ENCODE measurements at regions not wholly inside any gene's neighbourhood (a gene's known extent, or its start where the extent isn't known, plus 50 kb on each side); places are given as distances from the start of the nearest gene placed in this dataset.
"Not testable (repeated sequence)": the region's sequence is repeated elsewhere in the genome, so short reads cannot be mapped to it uniquely, and the experiment has no call there.

- DNase-seq = no peak
- Histone ChIP-seq H3K4me3 (ENCODE audit: insufficient read depth, low read depth, low read length) (no peak overlapping the region), H3K36me3 (replicated peaks; ENCODE audit: control insufficient read depth, insufficient read depth, low read length) (no peaks in the 10 kb centered on the region), H3K27me3 (ENCODE audit: control insufficient read depth, insufficient read depth, low read length) (no peaks in the 10 kb centered on the region)
These were observed 939.4 kb downstream of the MCTP2 start for GRCh38 chr15:95170561-95171380.

GRCh38 chr15:95171564-95171963 is 940.2 kb downstream of the MCTP2 start:
- Histone ChIP-seq H3K36me3 (replicated peaks; ENCODE audit: control insufficient read depth, insufficient read depth, low read length) (no peaks in the 10 kb centered on the region), H3K27me3 (ENCODE audit: control insufficient read depth, insufficient read depth, low read length) (no peaks in the 10 kb centered on the region), H3K4me3 (ENCODE audit: insufficient read depth, low read depth, low read length) (no peak overlapping the region)
- DNase-seq = no peak

GRCh38 chr15:95174301-95175259 is 943.2 kb downstream of the MCTP2 start:
- no peaks in the 10 kb centered on the region for H3K27me3 ChIP-seq (ENCODE audit: control insufficient read depth, insufficient read depth, low read length)
- no peak for DNase-seq

DNA sequence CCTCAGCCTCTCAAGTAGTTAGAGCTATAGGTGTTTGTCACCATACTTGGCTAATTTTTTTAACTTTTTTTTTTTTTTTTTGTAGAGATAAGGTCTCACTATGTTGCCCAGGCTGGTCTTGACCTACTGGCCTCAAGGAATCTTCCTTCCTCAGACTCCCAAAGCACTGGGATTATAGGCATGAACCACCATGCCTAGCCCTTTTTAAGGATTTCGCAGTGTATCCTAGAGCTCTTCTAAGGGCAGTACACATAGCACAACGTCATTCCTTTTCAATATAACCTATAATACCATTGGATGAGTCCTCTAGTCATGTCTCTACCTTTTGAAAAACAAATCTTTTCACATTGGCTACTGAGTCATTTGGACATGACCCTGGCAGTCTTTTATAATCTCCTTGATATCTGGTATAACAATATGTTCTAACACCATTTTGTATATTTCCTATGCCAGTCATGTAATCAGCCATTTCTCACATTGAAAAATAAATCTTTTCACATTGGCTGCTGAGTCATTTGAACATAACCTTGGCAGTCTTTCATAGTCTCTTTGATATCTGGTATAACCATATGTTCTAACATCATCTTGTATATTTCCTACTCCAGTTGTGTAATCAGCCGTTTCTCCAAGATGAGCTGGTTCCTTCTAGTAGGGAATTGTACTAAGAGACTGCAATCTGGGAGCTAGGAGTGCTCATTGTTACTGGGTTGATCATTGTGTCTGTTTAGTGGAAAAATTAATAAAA is 944.7 kb downstream of the MCTP2 start:
- no peak overlapping the region for H3K4me3 ChIP-seq (ENCODE audit: insufficient read depth, low read depth, low read length)
- H3K36me3 ChIP-seq (replicated peaks; ENCODE audit: control insufficient read depth, insufficient read depth, low read length) = no peaks in the 10 kb centered on the region
- no peaks in the 10 kb centered on the region for H3K27me3 ChIP-seq (ENCODE audit: control insufficient read depth, insufficient read depth, low read length)
- no peak for DNase-seq

More at GRCh38 chr15:95174301-95175259, 943.2 kb downstream of the MCTP2 start:
- Histone ChIP-seq H3K36me3 (replicated peaks; ENCODE audit: control insufficient read depth, insufficient read depth, low read length) (no peaks in the 10 kb centered on the region), H3K4me3 (ENCODE audit: insufficient read depth, low read depth, low read length) (no peak overlapping the region)

- Histone ChIP-seq H3K27me3 (ENCODE audit: control insufficient read depth, insufficient read depth, low read length) (no peaks in the 10 kb centered on the region), H3K4me3 (ENCODE audit: insufficient read depth, low read depth, low read length) (no peak overlapping the region), H3K36me3 (replicated peaks; ENCODE audit: control insufficient read depth, insufficient read depth, low read length) (no peaks in the 10 kb centered on the region)
- DNase-seq = no peak
These were observed 945.6 kb downstream of the MCTP2 start for GRCh38 chr15:95176794-95177577.

GRCh38 chr15:95180530-95180929 is 949.2 kb downstream of the MCTP2 start:
- no peak for DNase-seq
- no peaks in the 10 kb centered on the region for H3K27me3 ChIP-seq (ENCODE audit: control insufficient read depth, insufficient read depth, low read length)
- no peaks in the 10 kb centered on the region for H3K36me3 ChIP-seq (replicated peaks; ENCODE audit: control insufficient read depth, insufficient read depth, low read length)
- no peak overlapping the region for H3K4me3 ChIP-seq (ENCODE audit: insufficient read depth, low read depth, low read length)

DNA sequence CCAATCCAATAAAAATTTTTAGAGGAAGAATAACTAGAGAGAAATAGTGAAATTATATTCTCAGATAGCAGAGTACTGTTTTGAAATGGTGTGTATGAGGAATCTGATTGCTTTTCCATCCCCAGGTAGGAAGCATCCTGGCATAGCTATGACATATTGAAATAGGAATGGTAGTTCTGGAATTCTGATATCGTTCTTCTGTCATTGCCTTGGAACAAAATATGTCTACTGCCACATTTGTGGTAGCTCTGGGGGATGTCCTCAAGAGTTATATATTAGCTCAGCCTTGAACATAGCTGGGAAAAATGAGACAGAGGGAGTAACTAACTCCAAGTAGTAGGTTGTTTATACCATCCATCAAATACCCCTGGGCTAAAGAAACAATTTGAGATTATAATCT is 950.7 kb downstream of the MCTP2 start:
- DNase-seq = no peak
- H3K27me3 ChIP-seq (ENCODE audit: control insufficient read depth, insufficient read depth, low read length) = no peaks in the 10 kb centered on the region
- no peak overlapping the region for H3K4me3 ChIP-seq (ENCODE audit: insufficient read depth, low read depth, low read length)
- no peaks in the 10 kb centered on the region for H3K36me3 ChIP-seq (replicated peaks; ENCODE audit: control insufficient read depth, insufficient read depth, low read length)

DNA sequence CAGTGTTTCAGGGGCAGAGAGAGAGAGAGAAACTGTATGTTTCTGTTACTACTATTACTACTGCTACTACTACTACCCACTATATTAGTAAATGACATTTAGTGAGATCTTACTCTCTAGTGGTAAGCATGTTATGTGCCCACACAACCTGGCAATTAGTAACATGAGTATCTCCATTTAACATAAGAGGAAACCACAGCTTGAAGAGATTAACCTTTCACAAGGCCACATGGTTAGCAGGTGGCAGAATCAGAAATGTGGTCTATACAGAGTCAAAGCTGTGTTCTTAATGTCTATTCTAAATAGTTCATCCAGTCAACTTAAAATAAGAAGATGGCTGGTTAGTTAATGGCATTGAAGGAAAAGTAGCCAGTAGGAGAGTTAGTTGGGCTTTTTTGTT is 961.6 kb downstream of the MCTP2 start:
- no peak for DNase-seq
- H3K4me3 ChIP-seq (ENCODE audit: insufficient read depth, low read depth, low read length) = no peak overlapping the region
- H3K36me3 ChIP-seq (replicated peaks; ENCODE audit: control insufficient read depth, insufficient read depth, low read length) = no peaks in the 10 kb centered on the region
- H3K27me3 ChIP-seq (ENCODE audit: control insufficient read depth, insufficient read depth, low read length) = no peaks in the 10 kb centered on the region

DNA sequence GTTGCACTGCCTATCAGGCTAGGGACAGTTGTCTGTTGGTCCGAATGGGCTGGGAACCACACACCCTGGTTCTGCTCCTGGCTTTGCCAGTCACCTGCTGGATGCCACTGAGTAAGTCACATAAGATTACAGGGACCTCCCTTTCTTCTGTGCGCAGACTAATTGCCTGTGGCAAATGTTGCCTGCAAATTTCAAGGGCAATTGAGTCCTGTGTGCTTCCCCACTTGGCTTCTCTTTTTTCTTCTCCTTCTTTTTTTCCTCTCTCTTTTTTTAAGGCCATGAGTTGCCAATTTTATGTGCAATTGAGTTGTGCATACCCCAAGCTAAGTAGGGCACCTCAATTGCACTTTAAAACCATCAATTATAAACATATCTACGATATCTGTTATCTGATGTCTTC is 963.4 kb downstream of the MCTP2 start:
- no peak overlapping the region for H3K4me3 ChIP-seq (ENCODE audit: insufficient read depth, low read depth, low read length)
- DNase-seq = no peak
- no peaks in the 10 kb centered on the region for H3K36me3 ChIP-seq (replicated peaks; ENCODE audit: control insufficient read depth, insufficient read depth, low read length)
- H3K27me3 ChIP-seq (ENCODE audit: control insufficient read depth, insufficient read depth, low read length) = no peaks in the 10 kb centered on the region

- Histone ChIP-seq H3K4me3 (ENCODE audit: insufficient read depth, low read depth, low read length) (no peak overlapping the region), H3K36me3 (replicated peaks; ENCODE audit: control insufficient read depth, insufficient read depth, low read length) (no peaks in the 10 kb centered on the region), H3K27me3 (ENCODE audit: control insufficient read depth, insufficient read depth, low read length) (no peaks in the 10 kb centered on the region)
- DNase-seq = peak; percentile 4
These were observed 965.0 kb downstream of the MCTP2 start for GRCh38 chr15:95196176-95196915.

DNA sequence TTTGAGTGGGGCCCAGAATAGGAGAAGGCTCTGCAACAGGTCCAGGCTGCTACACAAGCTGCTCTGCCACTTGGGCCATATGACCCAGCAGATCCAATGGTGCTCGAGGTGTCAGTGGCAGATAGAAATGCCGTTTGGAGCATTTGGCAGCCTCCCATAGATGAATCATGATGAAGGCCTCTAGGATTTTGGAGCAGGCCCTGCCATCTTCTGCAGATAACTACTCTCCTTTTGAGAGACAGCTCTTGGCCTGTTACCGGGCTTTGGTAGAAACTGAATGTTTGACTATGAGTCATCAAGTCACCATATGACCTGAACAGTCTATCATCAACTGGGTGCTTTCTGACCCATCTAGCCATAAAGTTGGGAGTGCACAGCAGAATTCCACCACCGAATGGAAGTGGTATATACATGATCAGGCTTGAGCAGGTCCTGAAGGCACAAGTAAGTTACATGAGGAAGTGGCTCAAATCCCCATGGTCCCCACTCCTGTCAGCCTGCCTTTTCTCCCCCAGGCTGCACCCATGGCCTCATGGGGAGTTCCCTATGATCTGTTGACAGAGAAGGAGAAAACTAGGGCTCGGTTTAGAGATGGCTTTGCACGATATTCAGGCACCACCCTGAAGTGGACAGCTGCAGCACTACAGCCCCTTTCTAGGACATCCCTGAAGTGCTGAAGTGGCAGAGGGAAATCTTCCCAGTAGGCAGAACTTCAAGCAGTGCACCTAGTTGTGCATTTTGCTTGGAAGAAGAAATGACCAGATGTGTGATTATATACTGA is 971.4 kb downstream of the MCTP2 start:
- no peak for DNase-seq
- no peak overlapping the region for H3K4me3 ChIP-seq (ENCODE audit: insufficient read depth, low read depth, low read length)
- H3K27me3 ChIP-seq (ENCODE audit: control insufficient read depth, insufficient read depth, low read length) = no peaks in the 10 kb centered on the region
- H3K36me3 ChIP-seq (replicated peaks; ENCODE audit: control insufficient read depth, insufficient read depth, low read length) = no peaks in the 10 kb centered on the region

- Histone ChIP-seq H3K36me3 (replicated peaks; ENCODE audit: control insufficient read depth, insufficient read depth, low read length) (no peaks in the 10 kb centered on the region), H3K4me3 (ENCODE audit: insufficient read depth, low read depth, low read length) (no peak overlapping the region), H3K27me3 (ENCODE audit: control insufficient read depth, insufficient read depth, low read length) (no peaks in the 10 kb centered on the region)
- DNase-seq = no peak
These were observed 973.7 kb downstream of the MCTP2 start for GRCh38 chr15:95205077-95205476.

GRCh38 chr15:95205830-95206229 is 974.5 kb downstream of the MCTP2 start:
- H3K4me3 ChIP-seq (ENCODE audit: insufficient read depth, low read depth, low read length); DNase-seq; H3K27me3 ChIP-seq (ENCODE audit: control insufficient read depth, insufficient read depth, low read length); H3K36me3 ChIP-seq (replicated peaks; ENCODE audit: control insufficient read depth, insufficient read depth, low read length): not testable (repeated sequence)
